HEK293 (cell line): ENCODE measurements at regions not wholly inside any gene's neighbourhood (a gene's known extent, or its start where the extent isn't known, plus 50 kb on each side); places are given as distances from the start of the nearest gene placed in this dataset.
"Not testable (repeated sequence)": the region's sequence is repeated elsewhere in the genome, so short reads cannot be mapped to it uniquely, and the experiment has no call there.

Source experiments
- CTCF ChIA-PET: fragments of 350-600 bp; formaldehyde crosslinking; extraction: SDS; loops from one replicate; lab custom pipeline; 2021; ENCODE audit warnings: antibody characterized with exemption; lab: Yijun Ruan, JAX
- POLR2A ChIA-PET: fragments of 300-600 bp; formaldehyde crosslinking; extraction: SDS; loops from one replicate; lab custom pipeline; 2020; ENCODE audit warnings: antibody characterized with exemption, inconsistent platforms; lab: Yijun Ruan, JAX
- H3K27ac ChIP-seq: fragments of 200-500 bp; sonication (Bioruptor generic); 2 replicates; pipeline ENCODE4 v1.5.1; 2014; ENCODE audit warnings: low read depth, low read length, control low read depth, inconsistent platforms; ENCODE audit errors: extremely low read depth
- H3K36me3 ChIP-seq, 2 experiments: fragments of 200-500 bp in 1 of 2; sonication (Bioruptor generic) in 1 of 2; 1 replicate in 1 of 2; 2 replicates in 1 of 2; pipeline ENCODE4 v1.5.1; 2014 to 2017; ENCODE audit warnings: inconsistent platforms in 2 of 2, low read length in 2 of 2; ENCODE audit not compliant: control insufficient read depth in 2 of 2, insufficient read depth in 1 of 2
- H3K4me1 ChIP-seq: fragments of 200-500 bp; sonication (Bioruptor generic); 2 replicates; pipeline ENCODE4 v1.5.1; 2014; ENCODE audit warnings: mild to moderate bottlenecking, low read length, inconsistent platforms; ENCODE audit not compliant: control insufficient read depth, insufficient read depth
- H3K4me3 ChIP-seq: 2 replicates; pipeline ENCODE4 v1.5.1; 2011; ENCODE audit warnings: low read depth, mild to moderate bottlenecking, control low read depth, low read length, moderate library complexity
- H3K9me3 ChIP-seq: fragments of 200-500 bp; sonication (Bioruptor generic); 2 replicates; pipeline ENCODE4 v1.5.1; 2014; ENCODE audit warnings: low read depth, low read length, inconsistent platforms; ENCODE audit not compliant: control insufficient read depth, insufficient read depth
- BCL11A ChIP-seq: fragments of 450-650 bp; formaldehyde crosslinking; IDR thresholded peaks from 2 replicates; pipeline ENCODE4 v1.5.1; 2016; ENCODE audit warnings: low read depth, missing biosample characterization, missing genetic modification characterization
- EGR2 ChIP-seq: fragments of 450-650 bp; formaldehyde crosslinking; IDR thresholded peaks from 2 replicates; pipeline ENCODE4 v1.5.1; 2016; ENCODE audit warnings: low read depth, missing biosample characterization, missing genetic modification characterization
- PRDM1 ChIP-seq: fragments of 450-650 bp; formaldehyde crosslinking; IDR thresholded peaks from 2 replicates; pipeline ENCODE4; 2016; ENCODE audit warnings: missing biosample characterization, missing genetic modification characterization
- SETDB1 ChIP-seq: IDR thresholded peaks from one replicate; pipeline ENCODE4 v1.6.1; 2017; ENCODE audit warnings: mild to moderate bottlenecking, low read length, moderate library complexity, mixed read lengths; ENCODE audit not compliant: insufficient read length
- TRIM28 ChIP-seq: IDR thresholded peaks from 2 replicates; pipeline ENCODE4 v1.6.1; 2011; ENCODE audit warnings: low read length, control low read depth, borderline replicate concordance
- ZBTB1 ChIP-seq: fragments of 450-650 bp; formaldehyde crosslinking; IDR thresholded peaks from 2 replicates; pipeline ENCODE4 v1.5.1; 2016; ENCODE audit warnings: missing biosample characterization, missing genetic modification characterization
- ZFP69B ChIP-seq: fragments of 450-650 bp; formaldehyde crosslinking; IDR thresholded peaks from 2 replicates; pipeline ENCODE4 v1.5.1; 2016; ENCODE audit warnings: missing biosample characterization, missing genetic modification characterization
- ZNF10 ChIP-seq: fragments of 450-650 bp; formaldehyde crosslinking; IDR thresholded peaks from 2 replicates; pipeline ENCODE4 v1.5.1; 2017; ENCODE audit warnings: missing biosample characterization, missing genetic modification characterization
- ZNF19 ChIP-seq: fragments of 450-650 bp; formaldehyde crosslinking; IDR thresholded peaks from 2 replicates; pipeline ENCODE4; 2016; ENCODE audit warnings: missing biosample characterization, missing genetic modification characterization, low read depth
- ZNF248 ChIP-seq: fragments of 450-650 bp; formaldehyde crosslinking; IDR thresholded peaks from 2 replicates; pipeline ENCODE4 v1.5.1; 2017; ENCODE audit warnings: missing biosample characterization, missing genetic modification characterization
- ZNF302 ChIP-seq: fragments of 450-650 bp; formaldehyde crosslinking; IDR thresholded peaks from 2 replicates; pipeline ENCODE4 v1.5.1; 2016; ENCODE audit warnings: missing biosample characterization, missing genetic modification characterization, low read depth
- ZNF391 ChIP-seq: fragments of 450-650 bp; formaldehyde crosslinking; IDR thresholded peaks from 2 replicates; pipeline ENCODE4 v1.5.1; 2016; ENCODE audit warnings: low read depth, missing biosample characterization, missing genetic modification characterization, borderline replicate concordance
- ZNF624 ChIP-seq: fragments of 450-650 bp; formaldehyde crosslinking; IDR thresholded peaks from 2 replicates; pipeline ENCODE4 v1.5.1; 2017; ENCODE audit warnings: missing biosample characterization, missing genetic modification characterization
- ZNF660 ChIP-seq: fragments of 450-650 bp; IDR thresholded peaks from 2 replicates; pipeline ENCODE4 v1.5.1; 2018; ENCODE audit warnings: missing biosample characterization, mild to moderate bottlenecking, missing genetic modification characterization
- ZNF701 ChIP-seq: fragments of 450-650 bp; formaldehyde crosslinking; IDR thresholded peaks from 2 replicates; pipeline ENCODE4 v1.5.1; 2016; ENCODE audit warnings: missing biosample characterization, missing genetic modification characterization
- ZNF768 ChIP-seq: fragments of 450-650 bp; formaldehyde crosslinking; IDR thresholded peaks from 2 replicates; pipeline ENCODE4 v1.5.1; 2018; ENCODE audit warnings: missing biosample characterization, mild to moderate bottlenecking, missing genetic modification characterization
- TF ChIP-seq, protein P1 (sequence below): fragments of 450-650 bp; formaldehyde crosslinking; IDR thresholded peaks from 2 replicates; pipeline ENCODE4 v1.5.1; 2016; ENCODE audit warnings: missing biosample characterization, missing genetic modification characterization
- TF ChIP-seq, protein P2 (sequence below): fragments of 450-650 bp; formaldehyde crosslinking; IDR thresholded peaks from 2 replicates; pipeline ENCODE4 v1.5.1; 2016; ENCODE audit warnings: missing biosample characterization, missing genetic modification characterization
- TF ChIP-seq, protein P3 (sequence below): fragments of 450-650 bp; formaldehyde crosslinking; IDR thresholded peaks from 2 replicates; pipeline ENCODE4 v1.5.1; 2016; ENCODE audit warnings: missing biosample characterization, missing genetic modification characterization

DNA sequence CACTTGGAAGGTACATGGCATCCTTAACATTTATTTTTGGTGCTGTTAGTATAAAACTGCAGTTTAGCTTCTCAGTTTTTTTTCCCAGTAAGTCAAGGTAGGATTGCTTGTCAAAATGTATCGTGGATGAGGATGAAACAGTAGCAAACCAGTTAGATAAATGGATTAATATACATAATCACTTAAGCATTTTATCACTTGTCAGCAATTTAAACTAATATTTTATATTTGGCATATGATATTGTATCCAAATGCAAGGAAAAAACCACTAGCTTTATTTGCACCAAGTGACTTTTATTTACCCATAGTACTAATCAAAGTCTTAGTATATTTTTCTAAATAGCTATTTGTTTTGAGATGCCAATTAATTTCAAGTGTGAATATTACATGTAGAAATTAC is 137.7 kb upstream of the XIRP2 start:
- ChIA-PET CTCF (interaction anchor here (0.6 kb wide), 1 partner anchor 417 kb away, joined by 3 read pairs; no protein-coding TSS in a partner anchor), POLR2A (no interaction called here)
- Histone ChIP-seq H3K9me3 (no peaks in the 10 kb centered on the region), H3K4me1 (no peaks in the 10 kb centered on the region), H3K36me3 (no peaks in the 10 kb centered on the region), H3K27ac (no peak overlapping the region), H3K4me3 (no peak overlapping the region)
- TF ChIP-seq BCL11A (tag by site-specific recombination), result no peak
- TF ChIP-seq ZNF701 (tag by site-specific recombination), result no peak
- TF ChIP-seq ZNF660, result no peak
- TF ChIP-seq ZBTB1 (tag by site-specific recombination), result no peak
- TF ChIP-seq ZFP69B, result no peak
- TF ChIP-seq, protein P1, sequence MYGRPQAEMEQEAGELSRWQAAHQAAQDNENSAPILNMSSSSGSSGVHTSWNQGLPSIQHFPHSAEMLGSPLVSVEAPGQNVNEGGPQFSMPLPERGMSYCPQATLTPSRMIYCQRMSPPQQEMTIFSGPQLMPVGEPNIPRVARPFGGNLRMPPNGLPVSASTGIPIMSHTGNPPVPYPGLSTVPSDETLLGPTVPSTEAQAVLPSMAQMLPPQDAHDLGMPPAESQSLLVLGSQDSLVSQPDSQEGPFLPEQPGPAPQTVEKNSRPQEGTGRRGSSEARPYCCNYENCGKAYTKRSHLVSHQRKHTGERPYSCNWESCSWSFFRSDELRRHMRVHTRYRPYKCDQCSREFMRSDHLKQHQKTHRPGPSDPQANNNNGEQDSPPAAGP, result no peak
- no peak for TF ChIP-seq ZNF10 (tag by site-specific recombination)
- TF ChIP-seq, protein P2, sequence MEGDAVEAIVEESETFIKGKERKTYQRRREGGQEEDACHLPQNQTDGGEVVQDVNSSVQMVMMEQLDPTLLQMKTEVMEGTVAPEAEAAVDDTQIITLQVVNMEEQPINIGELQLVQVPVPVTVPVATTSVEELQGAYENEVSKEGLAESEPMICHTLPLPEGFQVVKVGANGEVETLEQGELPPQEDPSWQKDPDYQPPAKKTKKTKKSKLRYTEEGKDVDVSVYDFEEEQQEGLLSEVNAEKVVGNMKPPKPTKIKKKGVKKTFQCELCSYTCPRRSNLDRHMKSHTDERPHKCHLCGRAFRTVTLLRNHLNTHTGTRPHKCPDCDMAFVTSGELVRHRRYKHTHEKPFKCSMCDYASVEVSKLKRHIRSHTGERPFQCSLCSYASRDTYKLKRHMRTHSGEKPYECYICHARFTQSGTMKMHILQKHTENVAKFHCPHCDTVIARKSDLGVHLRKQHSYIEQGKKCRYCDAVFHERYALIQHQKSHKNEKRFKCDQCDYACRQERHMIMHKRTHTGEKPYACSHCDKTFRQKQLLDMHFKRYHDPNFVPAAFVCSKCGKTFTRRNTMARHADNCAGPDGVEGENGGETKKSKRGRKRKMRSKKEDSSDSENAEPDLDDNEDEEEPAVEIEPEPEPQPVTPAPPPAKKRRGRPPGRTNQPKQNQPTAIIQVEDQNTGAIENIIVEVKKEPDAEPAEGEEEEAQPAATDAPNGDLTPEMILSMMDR (tag by site-specific recombination), result no peak

DNA sequence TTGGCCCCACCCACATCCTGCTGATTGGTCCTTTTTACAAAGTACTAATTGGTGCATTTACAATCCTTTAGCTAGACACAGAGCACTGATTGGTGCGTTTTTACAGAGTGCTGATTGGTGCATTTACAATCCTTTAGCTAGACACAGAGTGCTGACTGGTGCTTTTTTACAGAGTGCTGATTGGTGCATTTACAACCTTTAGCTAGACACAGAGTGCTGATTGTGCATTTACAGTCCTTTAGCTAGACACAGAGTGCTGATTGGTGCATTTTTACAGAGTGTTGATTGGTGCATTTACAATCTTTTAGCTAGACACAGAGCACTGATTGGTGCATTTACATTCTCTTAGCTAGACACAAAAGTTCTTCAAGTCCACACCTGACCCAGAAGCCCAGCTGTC is 144.2 kb upstream of the XIRP2 start:
- POLR2A ChIA-PET, H3K36me3 ChIP-seq, H3K4me1 ChIP-seq, H3K4me3 ChIP-seq, CTCF ChIA-PET, H3K9me3 ChIP-seq, H3K27ac ChIP-seq: not testable (repeated sequence)

DNA sequence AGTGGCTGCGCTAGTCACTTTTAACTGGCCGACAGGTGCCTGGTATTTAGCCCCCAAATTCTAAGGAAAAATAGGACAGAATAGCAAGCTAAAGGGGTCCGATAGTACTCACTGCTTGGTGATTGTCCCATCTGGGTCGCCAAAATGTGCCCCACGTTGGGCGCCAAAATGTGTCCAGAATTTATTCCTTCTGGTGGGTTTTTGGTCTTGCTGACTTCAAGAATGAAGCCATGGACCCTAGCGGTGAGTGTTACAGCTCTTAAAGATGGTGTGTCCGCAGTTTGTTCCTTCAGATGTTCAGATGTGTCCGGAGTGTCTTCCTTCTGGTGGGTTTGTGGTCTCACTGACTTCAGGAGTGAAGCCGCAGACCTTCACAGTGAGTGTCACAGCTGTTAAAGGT is 144.8 kb upstream of the XIRP2 start:
- POLR2A ChIA-PET, result not testable (repeated sequence)

DNA sequence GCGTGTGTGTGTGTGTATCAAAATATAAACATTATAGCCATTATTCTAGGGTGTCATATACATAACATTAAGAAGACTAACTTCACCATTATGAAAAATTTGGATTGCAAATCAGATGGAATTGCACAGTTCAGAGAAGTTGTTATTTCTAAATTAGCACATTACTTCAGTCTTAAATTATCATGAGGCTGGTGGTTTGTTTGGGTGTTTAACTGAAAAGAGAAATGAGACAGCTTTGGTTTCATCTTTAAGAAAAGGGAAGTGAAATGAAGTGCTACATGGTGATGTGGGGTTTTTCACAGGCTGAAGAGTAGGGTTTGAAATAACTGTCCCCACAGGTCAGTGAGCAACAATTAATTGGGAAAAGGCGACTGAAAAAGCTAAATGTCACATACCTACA is 161.2 kb upstream of the XIRP2 start:
- Histone ChIP-seq H3K4me3 (no peak overlapping the region), H3K9me3 (no peaks in the 10 kb centered on the region), H3K4me1 (no peaks in the 10 kb centered on the region), H3K27ac (no peak overlapping the region), H3K36me3 (no peaks in the 10 kb centered on the region)
- ChIA-PET POLR2A (no interaction called here), CTCF (interaction anchor here (0.7 kb wide), 1 partner anchor 98 kb away, joined by 5 read pairs; no protein-coding TSS in a partner anchor)
- TF ChIP-seq ZNF248 (tag by site-specific recombination), result no peak
- TF ChIP-seq ZNF391 (tag by site-specific recombination), result no peak
- TF ChIP-seq EGR2 (tag by site-specific recombination), result no peak
- no peak for TF ChIP-seq ZNF19 (tag by site-specific recombination)
- TF ChIP-seq, protein P3, sequence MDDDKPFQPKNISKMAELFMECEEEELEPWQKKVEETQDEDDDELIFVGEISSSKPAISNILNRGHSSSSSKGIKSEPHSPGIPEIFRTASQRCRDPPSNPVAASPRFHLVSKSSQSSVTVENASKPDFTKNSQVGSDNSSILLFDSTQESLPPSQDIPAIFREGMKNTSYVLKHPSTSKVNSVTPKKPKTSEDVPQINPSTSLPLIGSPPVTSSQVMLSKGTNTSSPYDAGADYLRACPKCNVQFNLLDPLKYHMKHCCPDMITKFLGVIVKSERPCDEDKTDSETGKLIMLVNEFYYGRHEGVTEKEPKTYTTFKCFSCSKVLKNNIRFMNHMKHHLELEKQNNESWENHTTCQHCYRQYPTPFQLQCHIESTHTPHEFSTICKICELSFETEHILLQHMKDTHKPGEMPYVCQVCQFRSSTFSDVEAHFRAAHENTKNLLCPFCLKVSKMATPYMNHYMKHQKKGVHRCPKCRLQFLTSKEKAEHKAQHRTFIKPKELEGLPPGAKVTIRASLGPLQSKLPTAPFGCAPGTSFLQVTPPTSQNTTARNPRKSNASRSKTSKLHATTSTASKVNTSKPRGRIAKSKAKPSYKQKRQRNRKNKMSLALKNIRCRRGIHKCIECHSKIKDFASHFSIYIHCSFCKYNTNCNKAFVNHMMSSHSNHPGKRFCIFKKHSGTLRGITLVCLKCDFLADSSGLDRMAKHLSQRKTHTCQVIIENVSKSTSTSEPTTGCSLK (tag by site-specific recombination), result no peak
- no peak for TF ChIP-seq ZNF768
- TF ChIP-seq ZNF701 (tag by site-specific recombination), result no peak
- TF ChIP-seq ZNF624, result no peak
- no peak for TF ChIP-seq ZNF302 (tag by site-specific recombination)
- TF ChIP-seq PRDM1, result no peak

More for the DNA sequence above, 144.8 kb upstream of the XIRP2 start:
- H3K9me3 ChIP-seq, H3K4me3 ChIP-seq, H3K27ac ChIP-seq, H3K4me1 ChIP-seq, H3K36me3 ChIP-seq, CTCF ChIA-PET: not testable (repeated sequence)
- TF ChIP-seq SETDB1, result peak; percentile 73
- peak; percentile 72; the same call in 1 of the 2 replicates for TF ChIP-seq TRIM28
